DOHH2 (cell line): ENCODE measurements at regions not wholly inside any gene's neighbourhood (a gene's known extent, or its start where the extent isn't known, plus 50 kb on each side); places are given as distances from the start of the nearest gene placed in this dataset.

ENCODE experiments used
- H3F3A ChIP-seq: fragments of 200-600 bp; sonication (generic), shearing (Covaris generic); 2 replicates; pipeline ENCODE4 v1.6.0; 2016; ENCODE audit warnings: antibody characterized with exemption, mild to moderate bottlenecking; ENCODE audit not compliant: control insufficient read depth, insufficient read depth
- H3K27ac ChIP-seq: fragments of 200-600 bp; sonication (generic); 2 replicates; pipeline ENCODE4 v1.5.1; 2014; ENCODE audit warnings: low read depth, mild to moderate bottlenecking, low read length, moderate library complexity
- H3K27me3 ChIP-seq: fragments of 200-600 bp; sonication (generic); 2 replicates; pipeline ENCODE4 v1.6.1; 2014; ENCODE audit warnings: mild to moderate bottlenecking, low read length, mixed read lengths; ENCODE audit not compliant: control insufficient read depth
- H3K36me3 ChIP-seq: fragments of 200-600 bp; sonication (generic); 2 replicates; pipeline ENCODE4 v1.6.1; 2014; ENCODE audit warnings: mild to moderate bottlenecking, low read length, moderate library complexity, mixed read lengths; ENCODE audit not compliant: control insufficient read depth
- H3K4me1 ChIP-seq: fragments of 200-600 bp; sonication (generic); 2 replicates; pipeline ENCODE4 v1.6.1; 2014; ENCODE audit warnings: mild to moderate bottlenecking, low read length, mixed read lengths; ENCODE audit not compliant: control insufficient read depth
- H3K4me2 ChIP-seq: fragments of 200-600 bp; sonication (generic); 2 replicates; pipeline ENCODE4 v1.6.0; 2014; ENCODE audit warnings: mild to moderate bottlenecking, low read length, moderate library complexity
- H3K4me3 ChIP-seq: fragments of 200-600 bp; sonication (generic); 2 replicates; pipeline ENCODE4 v1.5.1; 2014; ENCODE audit warnings: mild to moderate bottlenecking, low read length, mixed read lengths
- H3K79me2 ChIP-seq: fragments of 200-600 bp; sonication (generic); 2 replicates; pipeline ENCODE4 v1.6.1; 2014; ENCODE audit warnings: mild to moderate bottlenecking, low read length, mixed read lengths; ENCODE audit not compliant: control insufficient read depth
- H3K9me2 ChIP-seq: fragments of 200-600 bp; sonication (generic); replicated peaks from 2 replicates; pipeline ENCODE4 v1.6.1; 2014; ENCODE audit warnings: mild to moderate bottlenecking, low read length, mixed read lengths; ENCODE audit not compliant: control insufficient read depth
- H3K9me3 ChIP-seq: fragments of 200-600 bp; sonication (generic); 2 replicates; pipeline ENCODE4 v1.6.1; 2014; ENCODE audit warnings: antibody characterized with exemption, low read length, mixed read lengths; ENCODE audit not compliant: control insufficient read depth, insufficient read depth
- H4K20me1 ChIP-seq: fragments of 200-600 bp; sonication (generic); 2 replicates; pipeline ENCODE4 v1.6.0; 2014; ENCODE audit warnings: low read depth, mild to moderate bottlenecking, antibody characterized with exemption, low read length, moderate library complexity; ENCODE audit not compliant: control insufficient read depth, insufficient read depth
- EZH2phosphoT487 ChIP-seq: fragments of 200-600 bp; sonication (generic); IDR thresholded peaks from 2 replicates; pipeline ENCODE4 v1.6.1; 2017; ENCODE audit warnings: borderline replicate concordance, mild to moderate bottlenecking, antibody characterized with exemption, low read length, moderate library complexity, mixed read lengths
- TF ChIP-seq, protein P1 (sequence below): fragments of 200-600 bp; sonication (generic); IDR thresholded peaks from one replicate; pipeline ENCODE4 v1.5.1; 2014; ENCODE audit warnings: antibody characterized with exemption, mild to moderate bottlenecking, low read depth, low read length; ENCODE audit not compliant: poor library complexity, severe bottlenecking

DNA sequence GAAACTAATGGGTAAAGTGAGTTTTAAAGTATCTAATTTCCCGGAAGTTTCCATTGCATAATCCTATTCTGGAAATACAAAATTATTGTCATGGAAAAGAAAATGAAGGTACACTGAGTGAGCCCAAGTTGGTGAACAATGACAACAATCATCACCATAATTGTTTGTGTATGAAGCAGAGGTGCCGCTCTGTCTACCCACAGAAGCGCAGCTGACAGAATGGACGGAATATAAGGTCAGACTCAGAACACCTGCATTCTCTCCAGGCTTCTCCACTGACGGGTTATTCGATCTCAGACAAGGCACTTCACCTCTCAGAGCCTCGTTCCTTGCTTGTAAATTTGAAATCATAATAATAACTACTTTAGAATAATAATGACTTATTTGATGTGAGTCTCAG, 99.1 kb upstream of the NGF start:
- H3K27ac ChIP-seq = no peak overlapping the region
- no peaks in the 10 kb centered on the region for H3K27me3 ChIP-seq
- no peaks in the 10 kb centered on the region for H3F3A ChIP-seq
- no peaks in the 10 kb centered on the region for H3K36me3 ChIP-seq
- H3K9me3 ChIP-seq = no peaks in the 10 kb centered on the region
- no peaks in the 10 kb centered on the region for H4K20me1 ChIP-seq
- H3K79me2 ChIP-seq = no peaks in the 10 kb centered on the region
- TF ChIP-seq EZH2phosphoT487 = no peak
- TF ChIP-seq, protein P1, sequence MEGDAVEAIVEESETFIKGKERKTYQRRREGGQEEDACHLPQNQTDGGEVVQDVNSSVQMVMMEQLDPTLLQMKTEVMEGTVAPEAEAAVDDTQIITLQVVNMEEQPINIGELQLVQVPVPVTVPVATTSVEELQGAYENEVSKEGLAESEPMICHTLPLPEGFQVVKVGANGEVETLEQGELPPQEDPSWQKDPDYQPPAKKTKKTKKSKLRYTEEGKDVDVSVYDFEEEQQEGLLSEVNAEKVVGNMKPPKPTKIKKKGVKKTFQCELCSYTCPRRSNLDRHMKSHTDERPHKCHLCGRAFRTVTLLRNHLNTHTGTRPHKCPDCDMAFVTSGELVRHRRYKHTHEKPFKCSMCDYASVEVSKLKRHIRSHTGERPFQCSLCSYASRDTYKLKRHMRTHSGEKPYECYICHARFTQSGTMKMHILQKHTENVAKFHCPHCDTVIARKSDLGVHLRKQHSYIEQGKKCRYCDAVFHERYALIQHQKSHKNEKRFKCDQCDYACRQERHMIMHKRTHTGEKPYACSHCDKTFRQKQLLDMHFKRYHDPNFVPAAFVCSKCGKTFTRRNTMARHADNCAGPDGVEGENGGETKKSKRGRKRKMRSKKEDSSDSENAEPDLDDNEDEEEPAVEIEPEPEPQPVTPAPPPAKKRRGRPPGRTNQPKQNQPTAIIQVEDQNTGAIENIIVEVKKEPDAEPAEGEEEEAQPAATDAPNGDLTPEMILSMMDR = no peak
- H3K4me2 ChIP-seq = no peak overlapping the region
- no peak overlapping the region for H3K4me3 ChIP-seq
- no peaks in the 10 kb centered on the region for H3K4me1 ChIP-seq
- no peaks in the 10 kb centered on the region for H3K9me2 ChIP-seq

DNA sequence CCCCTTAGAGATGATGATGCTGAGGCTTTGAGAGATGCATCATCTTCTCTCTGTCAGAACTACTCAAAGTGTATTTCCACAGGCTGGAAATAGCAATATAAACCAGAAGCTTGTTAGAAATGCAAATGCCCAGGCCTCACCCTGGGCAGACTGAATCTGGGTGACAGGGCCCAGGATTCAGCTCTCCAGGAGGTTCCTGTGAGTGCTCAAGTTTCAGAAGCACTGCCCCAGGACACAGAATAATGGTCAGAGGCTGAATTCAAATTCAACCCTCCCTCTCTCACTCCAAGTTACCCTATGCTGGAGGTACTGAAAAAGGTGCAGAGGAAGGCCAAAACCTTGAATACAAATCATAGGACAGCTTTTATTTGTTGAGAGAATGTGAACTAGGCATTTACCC, 98.5 kb upstream of the NGF start:
- no peaks in the 10 kb centered on the region for H3K27me3 ChIP-seq
- H3K9me2 ChIP-seq = no peaks in the 10 kb centered on the region
- no peaks in the 10 kb centered on the region for H3K4me1 ChIP-seq
- no peak overlapping the region for H3K27ac ChIP-seq
- H4K20me1 ChIP-seq = no peaks in the 10 kb centered on the region
- no peaks in the 10 kb centered on the region for H3K9me3 ChIP-seq
- no peaks in the 10 kb centered on the region for H3K36me3 ChIP-seq
- no peak overlapping the region for H3K4me3 ChIP-seq
- no peak overlapping the region for H3K4me2 ChIP-seq
- no peaks in the 10 kb centered on the region for H3K79me2 ChIP-seq
- TF ChIP-seq EZH2phosphoT487 = no peak
- TF ChIP-seq, protein P1 = no peak
- H3F3A ChIP-seq = no peaks in the 10 kb centered on the region

DNA sequence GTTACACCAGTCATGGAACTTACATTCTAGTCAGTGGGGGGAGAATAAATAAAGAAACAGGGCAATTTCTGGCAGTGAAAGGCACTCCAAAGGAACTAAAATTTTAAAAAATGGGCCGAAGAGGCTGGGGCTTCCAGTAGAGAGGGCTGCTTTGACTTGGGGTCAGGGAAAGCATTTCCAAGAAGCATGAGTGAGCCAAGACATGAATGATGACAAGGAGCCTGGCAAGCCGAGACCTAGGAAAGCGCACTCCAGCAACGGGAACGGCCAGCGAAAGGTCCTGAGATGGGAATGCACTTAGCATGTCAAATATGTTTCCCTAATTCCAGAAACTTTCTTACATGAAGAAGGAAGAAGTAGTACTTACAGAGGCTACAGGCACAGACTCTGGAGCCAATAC, 95.4 kb upstream of the NGF start:
- Histone ChIP-seq H3K27ac (no peak overlapping the region), H3F3A (no peaks in the 10 kb centered on the region), H3K4me3 (no peak overlapping the region), H3K9me2 (no peaks in the 10 kb centered on the region), H3K79me2 (no peaks in the 10 kb centered on the region), H3K4me1 (no peaks in the 10 kb centered on the region), H3K27me3 (no peaks in the 10 kb centered on the region), H3K4me2 (no peak overlapping the region), H3K36me3 (no peaks in the 10 kb centered on the region), H4K20me1 (no peaks in the 10 kb centered on the region), H3K9me3 (no peaks in the 10 kb centered on the region)
- TF ChIP-seq, protein P1 = no peak
- TF ChIP-seq EZH2phosphoT487 = no peak

DNA sequence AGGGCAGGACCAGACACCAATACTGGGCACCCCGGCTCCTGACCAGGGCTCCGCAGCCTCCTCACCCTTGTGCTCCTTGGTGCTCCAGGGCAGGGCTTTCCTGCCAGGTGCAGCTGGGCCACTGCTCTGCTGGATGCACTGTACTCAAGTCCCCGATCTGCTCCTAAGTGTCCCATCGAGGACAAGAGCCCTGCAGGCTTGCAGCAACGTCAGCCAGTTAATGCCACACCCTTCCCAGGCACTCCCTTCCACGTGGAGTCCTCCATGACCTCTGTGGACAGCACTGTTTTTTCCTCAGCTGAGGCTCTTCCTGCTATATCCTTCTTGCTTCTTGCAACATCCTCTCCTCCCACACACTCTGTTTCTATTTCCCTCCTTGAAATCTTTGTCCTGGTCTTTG, 94.0 kb upstream of the NGF start:
- Histone ChIP-seq H3K36me3 (no peaks in the 10 kb centered on the region), H3K4me2 (no peak overlapping the region), H3K79me2 (no peaks in the 10 kb centered on the region), H3K27me3 (no peaks in the 10 kb centered on the region), H3K4me1 (no peaks in the 10 kb centered on the region), H3F3A (no peaks in the 10 kb centered on the region), H3K9me3 (no peaks in the 10 kb centered on the region), H3K9me2 (no peaks in the 10 kb centered on the region), H3K4me3 (no peak overlapping the region), H4K20me1 (no peaks in the 10 kb centered on the region), H3K27ac (no peak overlapping the region)
- TF ChIP-seq, protein P1 = no peak
- TF ChIP-seq EZH2phosphoT487 = no peak
